GM23338 (cell line): ENCODE measurements at regions not wholly inside any gene's neighbourhood (a gene's known extent, or its start where the extent isn't known, plus 50 kb on each side); places are given as distances from the start of the nearest gene placed in this dataset.

Source experiments
- ATAC-seq: fragments of 200-7000 bp; cut with Tn5 transposase; 3 replicates; pipeline ENCODE4 v1.9.1; 2020
- DNase-seq: peaks from one replicate; pipeline ENCODE4 v3.0.0-alpha.2; 2015; ENCODE audit warnings: low spot score
- H2AFZ ChIP-seq: fragments of 200-600 bp; sonication (generic); 2 replicates; pipeline ENCODE4 v1.8.0; 2016; ENCODE audit warnings: antibody characterized with exemption, mild to moderate bottlenecking, moderate library complexity
- H3F3A ChIP-seq: fragments of 200-600 bp; sonication (generic); replicated peaks from 2 replicates; pipeline ENCODE4 v1.8.0; 2017; ENCODE audit warnings: antibody characterized with exemption, mixed run types, low read depth
- H3K27ac ChIP-seq: fragments of 200-600 bp; sonication (generic); 2 replicates; pipeline ENCODE4 v1.6.1; 2016; ENCODE audit warnings: low read depth
- H3K27me3 ChIP-seq: fragments of 200-600 bp; sonication (generic); 2 replicates; pipeline ENCODE4 v1.8.0; 2016; ENCODE audit warnings: mild to moderate bottlenecking, mixed run types, moderate library complexity; ENCODE audit not compliant: insufficient read depth
- H3K36me3 ChIP-seq: fragments of 200-600 bp; sonication (generic); 2 replicates; pipeline ENCODE4 v1.8.0; 2016; ENCODE audit warnings: mild to moderate bottlenecking; ENCODE audit not compliant: insufficient read depth
- H3K4me1 ChIP-seq: fragments of 200-600 bp; sonication (generic); 2 replicates; pipeline ENCODE4 v1.8.0; 2016; ENCODE audit warnings: mild to moderate bottlenecking, moderate library complexity; ENCODE audit not compliant: insufficient read depth
- H3K4me2 ChIP-seq: fragments of 200-600 bp; sonication (generic); 2 replicates; pipeline ENCODE4 v1.7.1; 2017; ENCODE audit warnings: mixed run types
- H3K4me3 ChIP-seq: fragments of 200-600 bp; sonication (generic); 2 replicates; pipeline ENCODE4 v1.6.1; 2016; ENCODE audit warnings: mixed run types
- H3K79me2 ChIP-seq: fragments of 200-600 bp; sonication (generic); replicated peaks from 2 replicates; pipeline ENCODE4 v1.8.0; 2017; ENCODE audit warnings: mild to moderate bottlenecking; ENCODE audit not compliant: insufficient read depth
- H3K9me2 ChIP-seq: fragments of 200-600 bp; sonication (generic); 2 replicates; pipeline ENCODE4 v1.8.0; 2017; ENCODE audit not compliant: insufficient read depth
- H4K20me1 ChIP-seq: fragments of 200-600 bp; sonication (generic); replicated peaks from 2 replicates; pipeline ENCODE4 v1.8.0; 2017; ENCODE audit warnings: mild to moderate bottlenecking; ENCODE audit not compliant: insufficient read depth
- H3K27ac Mint-ChIP-seq: 2 replicates; pipeline ENCODE4 v1.8.0; 2020; ENCODE audit warnings: inconsistent platforms, mild to moderate bottlenecking, moderate library complexity, mixed read lengths
- H3K27me3 Mint-ChIP-seq: 3 replicates; pipeline ENCODE4 v1.8.0; 2022; ENCODE audit warnings: low read depth, mild to moderate bottlenecking, moderate library complexity, mixed read lengths, inconsistent platforms; ENCODE audit not compliant: insufficient read depth, poor library complexity
- H3K36me3 Mint-ChIP-seq: 3 replicates; pipeline ENCODE4 v1.8.0; 2021; ENCODE audit warnings: low read depth, mild to moderate bottlenecking, inconsistent platforms, moderate library complexity, mixed read lengths
- H3K4me1 Mint-ChIP-seq: 3 replicates; pipeline ENCODE4 v1.8.0; 2020; ENCODE audit warnings: mild to moderate bottlenecking, inconsistent platforms, mixed read lengths
- H3K4me3 Mint-ChIP-seq: 3 replicates; pipeline ENCODE4 v1.8.0; 2021; ENCODE audit warnings: moderate library complexity, mild to moderate bottlenecking, inconsistent platforms, mixed read lengths
- H3K9me3 Mint-ChIP-seq: 3 replicates; pipeline ENCODE4 v1.8.0; 2020; ENCODE audit warnings: moderate library complexity, mild to moderate bottlenecking, inconsistent platforms, mixed read lengths
- EZH2phosphoT487 ChIP-seq: fragments of 200-600 bp; sonication (generic); IDR thresholded peaks from one replicate; pipeline ENCODE4 v1.8.1; 2018; ENCODE audit warnings: antibody characterized with exemption; ENCODE audit not compliant: unreplicated experiment
- JUNB ChIP-seq: IDR thresholded peaks from one replicate; pipeline ENCODE4 v1.6.1; 2016; ENCODE audit warnings: antibody characterized with exemption; ENCODE audit not compliant: unreplicated experiment
- NANOG ChIP-seq: IDR thresholded peaks from 2 replicates; pipeline ENCODE4 v1.6.1; 2016; ENCODE audit warnings: antibody characterized with exemption, borderline replicate concordance
- POLR2AphosphoS5 ChIP-seq: IDR thresholded peaks from 2 replicates; pipeline ENCODE4 v1.6.1; 2016; ENCODE audit warnings: antibody characterized with exemption, low read depth
- REST ChIP-seq: IDR thresholded peaks from one replicate; pipeline ENCODE4 v1.6.1; 2018; ENCODE audit warnings: antibody characterized with exemption; ENCODE audit not compliant: unreplicated experiment
- STAT1 ChIP-seq: IDR thresholded peaks from one replicate; pipeline ENCODE4 v1.6.1; 2016; ENCODE audit warnings: antibody characterized with exemption; ENCODE audit not compliant: unreplicated experiment
- ZNF114 ChIP-seq: fragments of 250-450 bp; sonication (Bioruptor Pico); IDR thresholded peaks from 2 replicates; pipeline ENCODE4 v1.5.0; 2020; ENCODE audit warnings: mild to moderate bottlenecking, moderate library complexity
- TF ChIP-seq, protein P1 (sequence below), 2 experiments: fragments of 200-600 bp in 1 of 2; sonication (generic) in 1 of 2; conservative IDR thresholded peaks; 2 replicates each; pipeline versions ENCODE4 v1.5.1 to v1.6.1; 2016 to 2017; ENCODE audit warnings: antibody characterized with exemption in 2 of 2, low read depth in 2 of 2, mild to moderate bottlenecking in 2 of 2, moderate library complexity in 1 of 2
- TF ChIP-seq, protein P2 (sequence below): IDR thresholded peaks from 2 replicates; pipeline ENCODE4 v1.6.1; 2016; ENCODE audit warnings: antibody characterized with exemption
- TF ChIP-seq, protein P3 (sequence below): fragments of 250-450 bp; sonication (Bioruptor Pico); IDR thresholded peaks from 2 replicates; pipeline ENCODE4 v1.5.0; 2020; ENCODE audit warnings: mild to moderate bottlenecking, moderate library complexity

DNA sequence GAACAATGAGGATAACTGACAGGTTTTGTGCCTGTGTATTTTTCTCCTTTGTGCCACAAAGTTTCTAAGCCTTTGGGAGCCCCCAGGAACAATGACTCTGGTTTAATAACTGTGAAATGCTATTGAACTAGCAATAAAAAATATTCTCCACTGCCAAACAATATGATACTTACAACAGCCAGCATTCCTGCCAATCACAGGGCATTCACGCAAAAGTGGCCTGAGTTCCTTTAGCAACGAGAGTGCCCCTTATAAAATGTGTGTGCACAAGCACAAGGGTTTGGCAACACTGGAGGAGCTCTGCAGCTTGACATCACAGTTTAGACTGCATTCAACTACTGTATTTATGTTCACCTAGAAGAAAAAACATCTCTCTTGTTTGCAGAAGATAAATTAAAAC, 412.9 kb upstream of the NFE2L3 start (continued):
- TF ChIP-seq REST (no peak), POLR2AphosphoS5 (no peak), STAT1 (no peak), JUNB (no peak), ZNF114 (CRISPR knock-in tag) (no peak), NANOG (no peak)
- TF ChIP-seq, protein P1, sequence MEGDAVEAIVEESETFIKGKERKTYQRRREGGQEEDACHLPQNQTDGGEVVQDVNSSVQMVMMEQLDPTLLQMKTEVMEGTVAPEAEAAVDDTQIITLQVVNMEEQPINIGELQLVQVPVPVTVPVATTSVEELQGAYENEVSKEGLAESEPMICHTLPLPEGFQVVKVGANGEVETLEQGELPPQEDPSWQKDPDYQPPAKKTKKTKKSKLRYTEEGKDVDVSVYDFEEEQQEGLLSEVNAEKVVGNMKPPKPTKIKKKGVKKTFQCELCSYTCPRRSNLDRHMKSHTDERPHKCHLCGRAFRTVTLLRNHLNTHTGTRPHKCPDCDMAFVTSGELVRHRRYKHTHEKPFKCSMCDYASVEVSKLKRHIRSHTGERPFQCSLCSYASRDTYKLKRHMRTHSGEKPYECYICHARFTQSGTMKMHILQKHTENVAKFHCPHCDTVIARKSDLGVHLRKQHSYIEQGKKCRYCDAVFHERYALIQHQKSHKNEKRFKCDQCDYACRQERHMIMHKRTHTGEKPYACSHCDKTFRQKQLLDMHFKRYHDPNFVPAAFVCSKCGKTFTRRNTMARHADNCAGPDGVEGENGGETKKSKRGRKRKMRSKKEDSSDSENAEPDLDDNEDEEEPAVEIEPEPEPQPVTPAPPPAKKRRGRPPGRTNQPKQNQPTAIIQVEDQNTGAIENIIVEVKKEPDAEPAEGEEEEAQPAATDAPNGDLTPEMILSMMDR (conservative IDR thresholded peaks at IDR 0.05; ENCODE audit: low read depth in 2 of 2), result no peak
- TF ChIP-seq, protein P2, sequence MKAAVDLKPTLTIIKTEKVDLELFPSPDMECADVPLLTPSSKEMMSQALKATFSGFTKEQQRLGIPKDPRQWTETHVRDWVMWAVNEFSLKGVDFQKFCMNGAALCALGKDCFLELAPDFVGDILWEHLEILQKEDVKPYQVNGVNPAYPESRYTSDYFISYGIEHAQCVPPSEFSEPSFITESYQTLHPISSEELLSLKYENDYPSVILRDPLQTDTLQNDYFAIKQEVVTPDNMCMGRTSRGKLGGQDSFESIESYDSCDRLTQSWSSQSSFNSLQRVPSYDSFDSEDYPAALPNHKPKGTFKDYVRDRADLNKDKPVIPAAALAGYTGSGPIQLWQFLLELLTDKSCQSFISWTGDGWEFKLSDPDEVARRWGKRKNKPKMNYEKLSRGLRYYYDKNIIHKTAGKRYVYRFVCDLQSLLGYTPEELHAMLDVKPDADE, result no peak

- Mint-ChIP-seq H3K27me3 (peaks cover 6% of the 10 kb centered on the region), H3K36me3 (no peaks in the 10 kb centered on the region), H3K9me3 (no peaks in the 10 kb centered on the region; the same call in 2 of the 3 replicates), H3K4me3 (no peak overlapping the region), H3K4me1 (peaks cover 9% of the 10 kb centered on the region; the same call in 2 of the 3 replicates), H3K27ac (no peak overlapping the region)
- TF ChIP-seq POLR2AphosphoS5 (no peak), EZH2phosphoT487 (no peak), STAT1 (no peak)
- TF ChIP-seq, protein P3, sequence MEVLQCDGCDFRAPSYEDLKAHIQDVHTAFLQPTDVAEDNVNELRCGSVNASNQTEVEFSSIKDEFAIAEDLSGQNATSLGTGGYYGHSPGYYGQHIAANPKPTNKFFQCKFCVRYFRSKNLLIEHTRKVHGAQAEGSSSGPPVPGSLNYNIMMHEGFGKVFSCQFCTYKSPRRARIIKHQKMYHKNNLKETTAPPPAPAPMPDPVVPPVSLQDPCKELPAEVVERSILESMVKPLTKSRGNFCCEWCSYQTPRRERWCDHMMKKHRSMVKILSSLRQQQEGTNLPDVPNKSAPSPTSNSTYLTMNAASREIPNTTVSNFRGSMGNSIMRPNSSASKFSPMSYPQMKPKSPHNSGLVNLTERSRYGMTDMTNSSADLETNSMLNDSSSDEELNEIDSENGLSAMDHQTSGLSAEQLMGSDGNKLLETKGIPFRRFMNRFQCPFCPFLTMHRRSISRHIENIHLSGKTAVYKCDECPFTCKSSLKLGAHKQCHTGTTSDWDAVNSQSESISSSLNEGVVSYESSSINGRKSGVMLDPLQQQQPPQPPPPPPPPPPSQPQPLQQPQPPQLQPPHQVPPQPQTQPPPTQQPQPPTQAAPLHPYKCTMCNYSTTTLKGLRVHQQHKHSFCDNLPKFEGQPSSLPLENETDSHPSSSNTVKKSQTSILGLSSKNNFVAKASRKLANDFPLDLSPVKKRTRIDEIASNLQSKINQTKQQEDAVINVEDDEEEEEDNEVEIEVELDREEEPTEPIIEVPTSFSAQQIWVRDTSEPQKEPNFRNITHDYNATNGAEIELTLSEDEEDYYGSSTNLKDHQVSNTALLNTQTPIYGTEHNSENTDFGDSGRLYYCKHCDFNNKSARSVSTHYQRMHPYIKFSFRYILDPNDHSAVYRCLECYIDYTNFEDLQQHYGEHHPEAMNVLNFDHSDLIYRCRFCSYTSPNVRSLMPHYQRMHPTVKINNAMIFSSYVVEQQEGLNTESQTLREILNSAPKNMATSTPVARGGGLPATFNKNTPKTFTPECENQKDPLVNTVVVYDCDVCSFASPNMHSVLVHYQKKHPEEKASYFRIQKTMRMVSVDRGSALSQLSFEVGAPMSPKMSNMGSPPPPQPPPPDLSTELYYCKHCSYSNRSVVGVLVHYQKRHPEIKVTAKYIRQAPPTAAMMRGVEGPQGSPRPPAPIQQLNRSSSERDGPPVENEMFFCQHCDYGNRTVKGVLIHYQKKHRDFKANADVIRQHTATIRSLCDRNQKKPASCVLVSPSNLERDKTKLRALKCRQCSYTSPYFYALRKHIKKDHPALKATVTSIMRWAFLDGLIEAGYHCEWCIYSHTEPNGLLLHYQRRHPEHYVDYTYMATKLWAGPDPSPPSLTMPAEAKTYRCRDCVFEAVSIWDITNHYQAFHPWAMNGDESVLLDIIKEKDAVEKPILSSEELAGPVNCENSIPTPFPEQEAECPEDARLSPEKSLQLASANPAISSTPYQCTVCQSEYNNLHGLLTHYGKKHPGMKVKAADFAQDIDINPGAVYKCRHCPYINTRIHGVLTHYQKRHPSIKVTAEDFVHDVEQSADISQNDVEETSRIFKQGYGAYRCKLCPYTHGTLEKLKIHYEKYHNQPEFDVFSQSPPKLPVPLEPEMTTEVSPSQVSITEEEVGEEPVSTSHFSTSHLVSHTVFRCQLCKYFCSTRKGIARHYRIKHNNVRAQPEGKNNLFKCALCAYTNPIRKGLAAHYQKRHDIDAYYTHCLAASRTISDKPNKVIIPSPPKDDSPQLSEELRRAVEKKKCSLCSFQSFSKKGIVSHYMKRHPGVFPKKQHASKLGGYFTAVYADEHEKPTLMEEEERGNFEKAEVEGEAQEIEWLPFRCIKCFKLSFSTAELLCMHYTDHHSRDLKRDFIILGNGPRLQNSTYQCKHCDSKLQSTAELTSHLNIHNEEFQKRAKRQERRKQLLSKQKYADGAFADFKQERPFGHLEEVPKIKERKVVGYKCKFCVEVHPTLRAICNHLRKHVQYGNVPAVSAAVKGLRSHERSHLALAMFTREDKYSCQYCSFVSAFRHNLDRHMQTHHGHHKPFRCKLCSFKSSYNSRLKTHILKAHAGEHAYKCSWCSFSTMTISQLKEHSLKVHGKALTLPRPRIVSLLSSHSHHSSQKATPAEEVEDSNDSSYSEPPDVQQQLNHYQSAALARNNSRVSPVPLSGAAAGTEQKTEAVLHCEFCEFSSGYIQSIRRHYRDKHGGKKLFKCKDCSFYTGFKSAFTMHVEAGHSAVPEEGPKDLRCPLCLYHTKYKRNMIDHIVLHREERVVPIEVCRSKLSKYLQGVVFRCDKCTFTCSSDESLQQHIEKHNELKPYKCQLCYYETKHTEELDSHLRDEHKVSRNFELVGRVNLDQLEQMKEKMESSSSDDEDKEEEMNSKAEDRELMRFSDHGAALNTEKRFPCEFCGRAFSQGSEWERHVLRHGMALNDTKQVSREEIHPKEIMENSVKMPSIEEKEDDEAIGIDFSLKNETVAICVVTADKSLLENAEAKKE (CRISPR knock-in tag), result no peak
- TF ChIP-seq, protein P2, result no peak
- Histone ChIP-seq H3K9me2 (peaks cover 9% of the 10 kb centered on the region; the same call in 1 of the 2 replicates), H3K27ac (no peak overlapping the region), H4K20me1 (no peaks in the 10 kb centered on the region), H2AFZ (peak overlapping the region; percentile 23; the same call in 1 of the 2 replicates), H3K4me3 (no peak overlapping the region), H3K4me2 (no peak overlapping the region), H3K79me2 (no peaks in the 10 kb centered on the region), H3F3A (no peaks in the 10 kb centered on the region), H3K36me3 (no peaks in the 10 kb centered on the region), H3K4me1 (peaks cover 9% of the 10 kb centered on the region), H3K27me3 (no peaks in the 10 kb centered on the region)
- no peak for ATAC-seq
- DNase-seq, result no peak
These were observed 409.7 kb upstream of the NFE2L3 start for GRCh38 chr7:25742316-25742715.
